Neural progenitor cell (in vitro differentiated cells): ENCODE measurements at regions not wholly inside any gene's neighbourhood (a gene's known extent, or its start where the extent isn't known, plus 50 kb on each side); places are given as distances from the start of the nearest gene placed in this dataset.

ENCODE experiments used
- EZH2 ChIP-seq: fragments of 200-600 bp; sonication (generic); IDR thresholded peaks from 2 replicates; pipeline ENCODE4 v1.6.1; 2017; ENCODE audit warnings: antibody characterized with exemption, mild to moderate bottlenecking, moderate library complexity
- EZH2phosphoT487 ChIP-seq: fragments of 200-600 bp; sonication (generic); IDR thresholded peaks from 2 replicates; pipeline ENCODE4 v1.6.1; 2017; ENCODE audit warnings: antibody characterized with exemption
- TF ChIP-seq, protein P1 (sequence below): fragments of 200-600 bp; sonication (generic); IDR thresholded peaks from 2 replicates; pipeline ENCODE4 v1.5.1; 2017; ENCODE audit warnings: antibody characterized with exemption, mild to moderate bottlenecking

DNA sequence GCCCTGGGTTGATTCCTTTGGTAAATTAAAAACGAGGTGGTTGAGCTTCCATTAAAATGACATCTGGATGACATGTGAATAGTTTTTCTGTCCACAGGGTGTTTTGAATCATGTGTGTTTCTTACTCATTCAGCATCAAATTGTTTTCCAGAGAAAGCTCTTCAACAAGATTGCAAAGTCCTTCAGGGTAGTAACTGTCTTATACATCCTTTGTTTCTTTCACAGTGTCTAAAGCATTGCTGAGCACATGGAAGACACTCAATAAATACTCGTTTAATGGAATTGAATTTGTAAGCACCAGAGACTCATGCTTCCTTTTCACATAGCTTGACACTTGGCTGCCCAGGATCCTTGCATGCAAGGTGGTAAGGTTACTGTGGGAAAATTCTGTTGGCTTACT is 223.1 kb upstream of the CNTN6 start:
- TF ChIP-seq, protein P1, sequence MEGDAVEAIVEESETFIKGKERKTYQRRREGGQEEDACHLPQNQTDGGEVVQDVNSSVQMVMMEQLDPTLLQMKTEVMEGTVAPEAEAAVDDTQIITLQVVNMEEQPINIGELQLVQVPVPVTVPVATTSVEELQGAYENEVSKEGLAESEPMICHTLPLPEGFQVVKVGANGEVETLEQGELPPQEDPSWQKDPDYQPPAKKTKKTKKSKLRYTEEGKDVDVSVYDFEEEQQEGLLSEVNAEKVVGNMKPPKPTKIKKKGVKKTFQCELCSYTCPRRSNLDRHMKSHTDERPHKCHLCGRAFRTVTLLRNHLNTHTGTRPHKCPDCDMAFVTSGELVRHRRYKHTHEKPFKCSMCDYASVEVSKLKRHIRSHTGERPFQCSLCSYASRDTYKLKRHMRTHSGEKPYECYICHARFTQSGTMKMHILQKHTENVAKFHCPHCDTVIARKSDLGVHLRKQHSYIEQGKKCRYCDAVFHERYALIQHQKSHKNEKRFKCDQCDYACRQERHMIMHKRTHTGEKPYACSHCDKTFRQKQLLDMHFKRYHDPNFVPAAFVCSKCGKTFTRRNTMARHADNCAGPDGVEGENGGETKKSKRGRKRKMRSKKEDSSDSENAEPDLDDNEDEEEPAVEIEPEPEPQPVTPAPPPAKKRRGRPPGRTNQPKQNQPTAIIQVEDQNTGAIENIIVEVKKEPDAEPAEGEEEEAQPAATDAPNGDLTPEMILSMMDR: no peak
- TF ChIP-seq EZH2phosphoT487 (no peak), EZH2 (no peak)
